ENCODE measurements at regions not wholly inside any gene's neighbourhood (a gene's known extent, or its start where the extent isn't known, plus 50 kb on each side); places are given as distances from the start of the nearest gene placed in this dataset.

GRCh38 chrX:149282909-149283308 lies 222.2 kb downstream of the IDS start:
- TF ChIP-seq PPARA (CRISPR knock-in tag; IDR thresholded peaks at IDR 0.05; ENCODE audit: borderline replicate concordance) (no peak), ZNF70 (CRISPR knock-in tag; IDR thresholded peaks at IDR 0.05) (no peak), ARNTL (CRISPR knock-in tag; IDR thresholded peaks at IDR 0.05; ENCODE audit: borderline replicate concordance, low read depth) (no peak)
- ATAC-seq: no peak

DNA sequence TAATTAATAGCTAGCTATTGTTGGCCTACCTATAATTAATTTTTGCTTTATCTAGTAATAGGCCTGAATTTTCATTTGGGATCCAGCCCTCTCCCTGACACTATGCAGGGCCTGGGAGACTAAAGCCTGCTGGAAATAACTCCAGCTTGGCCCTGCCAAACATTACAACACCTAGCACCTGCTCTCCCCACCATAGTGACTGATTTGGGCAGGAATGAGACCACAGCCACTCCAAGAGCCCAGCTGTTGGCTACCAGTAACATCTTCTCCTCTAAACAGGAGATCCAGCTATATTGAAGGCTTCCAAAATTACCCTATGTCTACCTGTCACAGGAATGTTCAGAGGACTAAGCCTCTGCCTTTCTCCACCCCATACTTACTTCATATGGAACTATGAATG lies 225.1 kb downstream of the IDS start:
- ATAC-seq: no peak
- no peak for TF ChIP-seq TSHZ2 (CRISPR knock-in tag; IDR thresholded peaks at IDR 0.05)
- no peak for TF ChIP-seq RARB (CRISPR knock-in tag; IDR thresholded peaks at IDR 0.05)
- TF ChIP-seq ESRRG (CRISPR knock-in tag; IDR thresholded peaks at IDR 0.05): no peak
- TF ChIP-seq ZFP30 (CRISPR knock-in tag; IDR thresholded peaks at IDR 0.05): no peak
- no peak for TF ChIP-seq PPARA (CRISPR knock-in tag; IDR thresholded peaks at IDR 0.05; ENCODE audit: borderline replicate concordance)
- no peak for TF ChIP-seq SNAI2 (CRISPR knock-in tag; IDR thresholded peaks at IDR 0.05)
- no peak for TF ChIP-seq TCF4 (CRISPR knock-in tag; IDR thresholded peaks at IDR 0.05; ENCODE audit: borderline replicate concordance)
- TF ChIP-seq TOX (CRISPR knock-in tag; IDR thresholded peaks at IDR 0.05; ENCODE audit: borderline replicate concordance): no peak
- no peak for TF ChIP-seq OSR1 (CRISPR knock-in tag; IDR thresholded peaks at IDR 0.05)
- TF ChIP-seq GLIS3 (CRISPR knock-in tag; IDR thresholded peaks at IDR 0.05): no peak
- no peak for TF ChIP-seq ZNF8 (CRISPR knock-in tag; IDR thresholded peaks at IDR 0.05)
- no peak for TF ChIP-seq ZNF565 (CRISPR knock-in tag; conservative IDR thresholded peaks at IDR 0.05; ENCODE audit: low read depth)
- TF ChIP-seq POU6F1 (CRISPR knock-in tag; IDR thresholded peaks at IDR 0.05; ENCODE audit: borderline replicate concordance, low read depth): no peak
- TF ChIP-seq ZFP3 (CRISPR knock-in tag; IDR thresholded peaks at IDR 0.05): no peak
- no peak for TF ChIP-seq ISL1 (CRISPR knock-in tag; IDR thresholded peaks at IDR 0.05)
- no peak for TF ChIP-seq ZNF70 (CRISPR knock-in tag; IDR thresholded peaks at IDR 0.05)
- no peak for TF ChIP-seq ARNTL (CRISPR knock-in tag; IDR thresholded peaks at IDR 0.05; ENCODE audit: borderline replicate concordance, low read depth)
- TF ChIP-seq PATZ1 (CRISPR knock-in tag; IDR thresholded peaks at IDR 0.05; ENCODE audit: borderline replicate concordance): no peak

- TF ChIP-seq TSHZ2 (CRISPR knock-in tag; IDR thresholded peaks at IDR 0.05): no peak
- no peak for TF ChIP-seq POU6F1 (CRISPR knock-in tag; IDR thresholded peaks at IDR 0.05; ENCODE audit: borderline replicate concordance, low read depth)
- TF ChIP-seq OSR1 (CRISPR knock-in tag; IDR thresholded peaks at IDR 0.05): no peak
- no peak for TF ChIP-seq ZNF70 (CRISPR knock-in tag; IDR thresholded peaks at IDR 0.05)
- TF ChIP-seq TOX (CRISPR knock-in tag; IDR thresholded peaks at IDR 0.05; ENCODE audit: borderline replicate concordance): no peak
- no peak for TF ChIP-seq BACH2 (CRISPR knock-in tag; IDR thresholded peaks at IDR 0.05; ENCODE audit: borderline replicate concordance)
- no peak for TF ChIP-seq ZNF565 (CRISPR knock-in tag; conservative IDR thresholded peaks at IDR 0.05; ENCODE audit: low read depth)
- TF ChIP-seq RARB (CRISPR knock-in tag; IDR thresholded peaks at IDR 0.05): no peak
- ATAC-seq: no peak
Observed at GRCh38 chrX:149275836-149276235, 229.3 kb downstream of the IDS start.

All from SK-N-SH treated with all-trans-retinoic acid at 6 μM for 48 hours (cell line).